ENCODE measurements at regions not wholly inside any gene's neighbourhood (a gene's known extent, or its start where the extent isn't known, plus 50 kb on each side); places are given as distances from the start of the nearest gene placed in this dataset.

GRCh38 chr5:1671351-1671750 lies 128.3 kb downstream of the MRPL36 start:
- no peak for TF ChIP-seq CREB1 (IDR thresholded peaks at IDR 0.05; ENCODE audit: low read depth)
- no peak for TF ChIP-seq CEBPB (IDR thresholded peaks at IDR 0.05)
- no peak for TF ChIP-seq RAD21 (IDR thresholded peaks at IDR 0.05; ENCODE audit: low read depth)
- TF ChIP-seq MAX (IDR thresholded peaks at IDR 0.05): no peak
- no peak for TF ChIP-seq EP300 (IDR thresholded peaks at IDR 0.05; ENCODE audit: borderline replicate concordance)
- no peak for TF ChIP-seq ZBTB7A (IDR thresholded peaks at IDR 0.05; ENCODE audit: low read depth)
- no peak for TF ChIP-seq TCF12 (IDR thresholded peaks at IDR 0.05; ENCODE audit: low read depth)
- no peak for TF ChIP-seq YY1 (IDR thresholded peaks at IDR 0.05; ENCODE audit: low read depth)
- TF ChIP-seq TAF1 (IDR thresholded peaks at IDR 0.05; ENCODE audit: low read depth): no peak
- TF ChIP-seq, protein P1, sequence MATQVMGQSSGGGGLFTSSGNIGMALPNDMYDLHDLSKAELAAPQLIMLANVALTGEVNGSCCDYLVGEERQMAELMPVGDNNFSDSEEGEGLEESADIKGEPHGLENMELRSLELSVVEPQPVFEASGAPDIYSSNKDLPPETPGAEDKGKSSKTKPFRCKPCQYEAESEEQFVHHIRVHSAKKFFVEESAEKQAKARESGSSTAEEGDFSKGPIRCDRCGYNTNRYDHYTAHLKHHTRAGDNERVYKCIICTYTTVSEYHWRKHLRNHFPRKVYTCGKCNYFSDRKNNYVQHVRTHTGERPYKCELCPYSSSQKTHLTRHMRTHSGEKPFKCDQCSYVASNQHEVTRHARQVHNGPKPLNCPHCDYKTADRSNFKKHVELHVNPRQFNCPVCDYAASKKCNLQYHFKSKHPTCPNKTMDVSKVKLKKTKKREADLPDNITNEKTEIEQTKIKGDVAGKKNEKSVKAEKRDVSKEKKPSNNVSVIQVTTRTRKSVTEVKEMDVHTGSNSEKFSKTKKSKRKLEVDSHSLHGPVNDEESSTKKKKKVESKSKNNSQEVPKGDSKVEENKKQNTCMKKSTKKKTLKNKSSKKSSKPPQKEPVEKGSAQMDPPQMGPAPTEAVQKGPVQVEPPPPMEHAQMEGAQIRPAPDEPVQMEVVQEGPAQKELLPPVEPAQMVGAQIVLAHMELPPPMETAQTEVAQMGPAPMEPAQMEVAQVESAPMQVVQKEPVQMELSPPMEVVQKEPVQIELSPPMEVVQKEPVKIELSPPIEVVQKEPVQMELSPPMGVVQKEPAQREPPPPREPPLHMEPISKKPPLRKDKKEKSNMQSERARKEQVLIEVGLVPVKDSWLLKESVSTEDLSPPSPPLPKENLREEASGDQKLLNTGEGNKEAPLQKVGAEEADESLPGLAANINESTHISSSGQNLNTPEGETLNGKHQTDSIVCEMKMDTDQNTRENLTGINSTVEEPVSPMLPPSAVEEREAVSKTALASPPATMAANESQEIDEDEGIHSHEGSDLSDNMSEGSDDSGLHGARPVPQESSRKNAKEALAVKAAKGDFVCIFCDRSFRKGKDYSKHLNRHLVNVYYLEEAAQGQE (IDR thresholded peaks at IDR 0.05; ENCODE audit: low read depth): no peak
- no peak for TF ChIP-seq TEAD4 (IDR thresholded peaks at IDR 0.05)
- TF ChIP-seq NFIC (IDR thresholded peaks at IDR 0.05): no peak
